ENCODE measurements at regions not wholly inside any gene's neighbourhood (a gene's known extent, or its start where the extent isn't known, plus 50 kb on each side); places are given as distances from the start of the nearest gene placed in this dataset.

DNA sequence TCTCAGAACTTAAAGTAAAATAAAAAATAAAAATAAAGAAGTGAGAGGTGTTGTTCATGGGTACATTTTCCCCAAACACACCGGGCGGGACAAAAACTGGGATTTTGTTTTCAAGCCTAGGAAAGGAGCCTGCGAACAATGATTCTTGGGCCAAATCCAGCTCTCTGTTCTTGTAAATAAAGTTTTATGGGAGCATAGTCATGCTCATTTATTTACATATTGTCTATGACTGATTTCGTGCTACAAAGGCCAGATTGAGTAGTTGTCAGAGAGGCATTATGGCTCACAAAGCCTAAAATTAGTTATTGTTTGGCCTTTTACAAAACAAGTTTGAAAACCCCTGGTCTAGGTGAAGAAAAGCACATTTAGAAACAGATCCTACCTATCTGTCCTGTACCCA lies 821.0 kb upstream of the GRAMD2B start:
- Mint-ChIP-seq H3K9me3 (ENCODE audit: unreplicated experiment) (no peaks in the 10 kb centered on the region), H3K27ac (ENCODE audit: unreplicated experiment) (no peak overlapping the region), H3K27me3 (ENCODE audit: insufficient read depth, unreplicated experiment) (no peaks in the 10 kb centered on the region), H3K4me3 (ENCODE audit: unreplicated experiment) (no peak overlapping the region), H3K4me1 (ENCODE audit: low read depth, unreplicated experiment) (no peaks in the 10 kb centered on the region), H3K36me3 (ENCODE audit: insufficient read depth, unreplicated experiment) (no peaks in the 10 kb centered on the region)
- DNase-seq, result no peak
- Histone ChIP-seq H3K4me3 (ENCODE audit: low read depth, low read length) (no peak overlapping the region), H3K27me3 (replicated peaks; ENCODE audit: control insufficient read depth, insufficient read depth, low read length) (no peaks in the 10 kb centered on the region), H3K36me3 (ENCODE audit: control insufficient read depth, insufficient read depth, low read length) (no peaks in the 10 kb centered on the region), H3K4me1 (no peaks in the 10 kb centered on the region), H3K9me3 (no peaks in the 10 kb centered on the region)
- POLR2A ChIA-PET, result no interaction called here
- intact Hi-C loops (cut with micrococcal nuclease; ENCODE audit: unreplicated experiment), result no loop called here
- TF ChIP-seq, protein P1, sequence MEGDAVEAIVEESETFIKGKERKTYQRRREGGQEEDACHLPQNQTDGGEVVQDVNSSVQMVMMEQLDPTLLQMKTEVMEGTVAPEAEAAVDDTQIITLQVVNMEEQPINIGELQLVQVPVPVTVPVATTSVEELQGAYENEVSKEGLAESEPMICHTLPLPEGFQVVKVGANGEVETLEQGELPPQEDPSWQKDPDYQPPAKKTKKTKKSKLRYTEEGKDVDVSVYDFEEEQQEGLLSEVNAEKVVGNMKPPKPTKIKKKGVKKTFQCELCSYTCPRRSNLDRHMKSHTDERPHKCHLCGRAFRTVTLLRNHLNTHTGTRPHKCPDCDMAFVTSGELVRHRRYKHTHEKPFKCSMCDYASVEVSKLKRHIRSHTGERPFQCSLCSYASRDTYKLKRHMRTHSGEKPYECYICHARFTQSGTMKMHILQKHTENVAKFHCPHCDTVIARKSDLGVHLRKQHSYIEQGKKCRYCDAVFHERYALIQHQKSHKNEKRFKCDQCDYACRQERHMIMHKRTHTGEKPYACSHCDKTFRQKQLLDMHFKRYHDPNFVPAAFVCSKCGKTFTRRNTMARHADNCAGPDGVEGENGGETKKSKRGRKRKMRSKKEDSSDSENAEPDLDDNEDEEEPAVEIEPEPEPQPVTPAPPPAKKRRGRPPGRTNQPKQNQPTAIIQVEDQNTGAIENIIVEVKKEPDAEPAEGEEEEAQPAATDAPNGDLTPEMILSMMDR (IDR thresholded peaks at IDR 0.05; ENCODE audit: insufficient read depth in 1 of 2, low read depth in 1 of 2, low read length in 1 of 2, severe bottlenecking in 1 of 2, unreplicated experiment in 1 of 2), result no peak
- BruUV-seq (replicated peaks), result no TSS peak
- CTCF ChIA-PET, result no interaction called here

DNA sequence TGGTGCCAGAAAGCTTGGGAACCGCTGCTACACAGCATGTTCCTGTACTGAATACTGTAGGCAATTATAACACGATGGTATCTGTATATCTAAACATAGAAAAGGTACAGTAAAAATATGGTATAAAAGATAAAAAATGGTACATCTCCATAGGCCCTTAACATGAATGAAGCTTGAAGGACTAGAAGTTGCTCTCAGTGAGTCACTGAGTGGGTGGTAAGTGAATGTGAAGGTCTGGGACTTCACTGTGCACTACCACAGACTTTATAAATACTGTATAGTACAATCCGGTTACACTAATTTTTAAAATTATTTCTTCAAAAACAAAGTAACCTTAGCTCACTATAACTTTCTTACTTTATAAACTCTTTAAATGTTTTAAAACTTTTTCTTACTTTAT lies 819.9 kb upstream of the GRAMD2B start:
- POLR2A ChIA-PET, result no interaction called here
- DNase-seq, result no peak
- no peaks in the 10 kb centered on the region for H3K27me3 Mint-ChIP-seq (ENCODE audit: insufficient read depth, unreplicated experiment)

DNA sequence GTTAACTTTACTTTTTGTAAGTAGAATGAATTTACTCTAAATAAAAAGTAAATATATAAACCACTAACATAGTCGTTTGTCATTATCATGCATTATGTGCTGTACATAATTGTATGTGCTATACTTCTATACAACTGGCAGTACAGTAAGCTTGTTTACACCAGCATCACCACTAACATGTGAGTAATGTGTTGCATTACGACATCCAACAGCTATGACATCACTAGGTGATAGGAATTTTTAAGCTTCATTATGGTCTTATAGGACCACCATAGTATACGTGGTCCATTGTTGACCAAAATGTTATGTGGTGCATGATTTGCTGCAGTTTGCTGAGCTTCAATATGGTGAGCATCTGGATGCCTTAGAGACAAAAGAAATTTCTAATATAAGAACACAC lies 819.1 kb upstream of the GRAMD2B start:
- H3K27ac Mint-ChIP-seq (ENCODE audit: unreplicated experiment), result no peak overlapping the region
- POLR2A ChIA-PET, result no interaction called here
- H3K27me3 Mint-ChIP-seq (ENCODE audit: insufficient read depth, unreplicated experiment), result no peaks in the 10 kb centered on the region
- H3K4me3 ChIP-seq (ENCODE audit: low read depth, low read length), result no peak overlapping the region
- TF ChIP-seq, protein P1 (IDR thresholded peaks at IDR 0.05; ENCODE audit: insufficient read depth in 1 of 2, low read depth in 1 of 2, low read length in 1 of 2, severe bottlenecking in 1 of 2, unreplicated experiment in 1 of 2), result no peak
- H3K36me3 ChIP-seq (ENCODE audit: control insufficient read depth, insufficient read depth, low read length), result no peaks in the 10 kb centered on the region
- no peaks in the 10 kb centered on the region for H3K27me3 ChIP-seq (replicated peaks; ENCODE audit: control insufficient read depth, insufficient read depth, low read length)
- no TSS peak for BruUV-seq (replicated peaks)
- H3K4me3 Mint-ChIP-seq (ENCODE audit: unreplicated experiment), result no peak overlapping the region
- no peaks in the 10 kb centered on the region for H3K9me3 ChIP-seq
- intact Hi-C loops (cut with micrococcal nuclease; ENCODE audit: unreplicated experiment), result no loop called here
- no peaks in the 10 kb centered on the region for H3K4me1 Mint-ChIP-seq (ENCODE audit: low read depth, unreplicated experiment)
- no peak for DNase-seq
- CTCF ChIA-PET, result no interaction called here
- H3K9me3 Mint-ChIP-seq (ENCODE audit: unreplicated experiment), result no peaks in the 10 kb centered on the region
- H3K4me1 ChIP-seq, result no peaks in the 10 kb centered on the region
- no peaks in the 10 kb centered on the region for H3K36me3 Mint-ChIP-seq (ENCODE audit: insufficient read depth, unreplicated experiment)

More for the DNA sequence above, 819.9 kb upstream of the GRAMD2B start:
- no TSS peak for BruUV-seq (replicated peaks)
- Mint-ChIP-seq H3K4me3 (ENCODE audit: unreplicated experiment) (no peak overlapping the region), H3K36me3 (ENCODE audit: insufficient read depth, unreplicated experiment) (no peaks in the 10 kb centered on the region), H3K27ac (ENCODE audit: unreplicated experiment) (no peak overlapping the region), H3K9me3 (ENCODE audit: unreplicated experiment) (no peaks in the 10 kb centered on the region), H3K4me1 (ENCODE audit: low read depth, unreplicated experiment) (no peaks in the 10 kb centered on the region)
- TF ChIP-seq, protein P1 (IDR thresholded peaks at IDR 0.05; ENCODE audit: insufficient read depth in 1 of 2, low read depth in 1 of 2, low read length in 1 of 2, severe bottlenecking in 1 of 2, unreplicated experiment in 1 of 2), result no peak
- Histone ChIP-seq H3K4me3 (ENCODE audit: low read depth, low read length) (no peak overlapping the region), H3K27me3 (replicated peaks; ENCODE audit: control insufficient read depth, insufficient read depth, low read length) (no peaks in the 10 kb centered on the region), H3K9me3 (no peaks in the 10 kb centered on the region), H3K36me3 (ENCODE audit: control insufficient read depth, insufficient read depth, low read length) (no peaks in the 10 kb centered on the region), H3K4me1 (no peaks in the 10 kb centered on the region)
- CTCF ChIA-PET, result no interaction called here
- intact Hi-C loops (cut with micrococcal nuclease; ENCODE audit: unreplicated experiment), result no loop called here
